Testis (tissue), 2 donors: ENCODE measurements at regions not wholly inside any gene's neighbourhood (a gene's known extent, or its start where the extent isn't known, plus 50 kb on each side); places are given as distances from the start of the nearest gene placed in this dataset.

ENCODE experiments used
- DNase-seq: peaks from one replicate; pipeline ENCODE4 v3.0.0-alpha.2; 2019
- H3K27ac ChIP-seq, 2 donors: fragments of 200-600 bp; sonication (generic); one replicate each; pipeline ENCODE4 v1.5.1; 2019
- H3K27me3 ChIP-seq: fragments of 200-600 bp; sonication (generic); one replicate; pipeline ENCODE4 v1.5.1; 2019
- H3K36me3 ChIP-seq: fragments of 200-600 bp; sonication (generic); one replicate; pipeline ENCODE4 v1.5.1; 2017; ENCODE audit warnings: low read depth; ENCODE audit errors: missing control alignments
- H3K4me1 ChIP-seq: fragments of 200-600 bp; sonication (generic); one replicate; pipeline ENCODE4 v1.5.1; 2019
- H3K4me3 ChIP-seq, 2 donors: fragments of 200-600 bp; sonication (generic); one replicate each; pipeline ENCODE4 v1.5.1; 2017 to 2019
- H3K9me3 ChIP-seq: fragments of 200-600 bp; sonication (generic); one replicate; pipeline ENCODE4 v1.5.1; 2017
- CTCF ChIP-seq, 3 experiments: fragments of 450-650 bp in 2 of 3; fragments of 200-600 bp in 1 of 3; sonication (generic) in 1 of 3; IDR thresholded peaks; one replicate each; pipeline ENCODE4 v1.5.1; 2016 to 2019; ENCODE audit warnings: antibody characterized with exemption in 3 of 3, mild to moderate bottlenecking in 2 of 3, moderate library complexity in 1 of 3
- POLR2A ChIP-seq: fragments of 450-650 bp; IDR thresholded peaks from one replicate; pipeline ENCODE4 v1.6.1; 2017; ENCODE audit warnings: antibody characterized with exemption, mild to moderate bottlenecking, moderate library complexity
- WGBS, 2 donors: methylation state at CpG; one replicate each; pipeline ENCODE4 v1.1.5; 2018; 5-methylcytosine and 5-hydroxymethylcytosine counted together
- intact Hi-C: fragments of 100-400 bp; cut with DNase I; formaldehyde crosslinking; loops from one replicate; pipeline ENCODE4 v1.15.1; 2023; ENCODE audit warnings: low total_unique reads

GRCh38 chr2:192328297-192328696, 133.6 kb upstream of the TMEFF2 start:
- WGBS, 2 donors, result 95% methylated on average over 3 of the region's 3 CpGs
- DNase-seq, result no peak
- H3K36me3 ChIP-seq, result no peaks in the 10 kb centered on the region
- H3K9me3 ChIP-seq, result no peaks in the 10 kb centered on the region
- no peak for TF ChIP-seq POLR2A
- TF ChIP-seq CTCF (IDR thresholded peaks at IDR 0.05), result no peak
- no peaks in the 10 kb centered on the region for H3K4me1 ChIP-seq
- no peak overlapping the region for H3K4me3 ChIP-seq
- intact Hi-C loops, result no loop called here
- no peaks in the 10 kb centered on the region for H3K27me3 ChIP-seq
- no peak overlapping the region for H3K27ac ChIP-seq

- intact Hi-C loops, result no loop called here
- TF ChIP-seq POLR2A (no peak), CTCF (IDR thresholded peaks at IDR 0.05) (no peak)
- no peak overlapping the region for H3K4me3 ChIP-seq
- DNase-seq, result no peak
- no peak overlapping the region for H3K27ac ChIP-seq
- H3K4me1 ChIP-seq, result no peaks in the 10 kb centered on the region
- H3K27me3 ChIP-seq, result no peaks in the 10 kb centered on the region
- no peaks in the 10 kb centered on the region for H3K9me3 ChIP-seq
- 85 to 87% methylated on average over 1 of the region's 1 CpG for WGBS, 2 donors
- H3K36me3 ChIP-seq, result no peaks in the 10 kb centered on the region
Measured at GRCh38 chr2:192327576-192327975, 132.8 kb upstream of the TMEFF2 start.

GRCh38 chr2:192315543-192315942, 120.8 kb upstream of the TMEFF2 start:
- WGBS, 2 donors, result 71 to 82% methylated on average over 2 to 3 of the region's 3 CpGs
- H3K4me1 ChIP-seq, result no peaks in the 10 kb centered on the region
- H3K27me3 ChIP-seq, result no peaks in the 10 kb centered on the region
- intact Hi-C loops, result no loop called here
- no peak overlapping the region for H3K27ac ChIP-seq
- no peak overlapping the region for H3K4me3 ChIP-seq
- no peaks in the 10 kb centered on the region for H3K36me3 ChIP-seq
- no peak for DNase-seq
- no peaks in the 10 kb centered on the region for H3K9me3 ChIP-seq
- TF ChIP-seq CTCF (IDR thresholded peaks at IDR 0.05), result no peak
- no peak for TF ChIP-seq POLR2A

GRCh38 chr2:192314800-192315481, 120.2 kb upstream of the TMEFF2 start:
- no peak for DNase-seq
- no peak overlapping the region for H3K27ac ChIP-seq
- intact Hi-C loops, result no loop called here
- no peaks in the 10 kb centered on the region for H3K4me1 ChIP-seq
- TF ChIP-seq POLR2A, result no peak
- TF ChIP-seq CTCF (IDR thresholded peaks at IDR 0.05), result no peak
- no peaks in the 10 kb centered on the region for H3K27me3 ChIP-seq
- no peak overlapping the region for H3K4me3 ChIP-seq
- H3K9me3 ChIP-seq, result no peaks in the 10 kb centered on the region
- no peaks in the 10 kb centered on the region for H3K36me3 ChIP-seq
- 69 to 78% methylated on average over 15 to 25 of the region's 26 CpGs for WGBS, 2 donors

- intact Hi-C loops, result no loop called here
- no peak for TF ChIP-seq CTCF (IDR thresholded peaks at IDR 0.05)
- TF ChIP-seq POLR2A, result no peak
- Histone ChIP-seq H3K9me3 (no peaks in the 10 kb centered on the region), H3K36me3 (no peaks in the 10 kb centered on the region), H3K27me3 (no peaks in the 10 kb centered on the region), H3K4me1 (no peaks in the 10 kb centered on the region), H3K27ac (no peak overlapping the region), H3K4me3 (no peak overlapping the region)
- 67 to 82% methylated on average over 1 to 8 of the region's 8 CpGs for WGBS, 2 donors
- DNase-seq, result no peak
Measured at GRCh38 chr2:192313773-192314172, 119.0 kb upstream of the TMEFF2 start.
